IMR-90 (cell line): ENCODE measurements at regions not wholly inside any gene's neighbourhood (a gene's known extent, or its start where the extent isn't known, plus 50 kb on each side); places are given as distances from the start of the nearest gene placed in this dataset.

ENCODE experiments used
- ATAC-seq: fragments of 200-7000 bp; cut with Tn5 transposase; 2 replicates; pipeline ENCODE4 v1.9.1; 2020; ENCODE audit warnings: low read depth, mild to moderate bottlenecking, moderate library complexity
- BruUV-seq: library from RNA; stranded (reverse); fragments of 400-500 nt; replicated peaks from 2 replicates; lab custom pipeline; 2021; lab: Mats Ljungman, UMichigan
- CTCF ChIA-PET: fragments of 300-600 bp; formaldehyde crosslinking; extraction: SDS; loops from one replicate; lab custom pipeline; 2021; ENCODE audit warnings: antibody characterized with exemption; lab: Yijun Ruan, JAX
- POLR2A ChIA-PET: fragments of 300-600 bp; sonication (Branson Sonifier 250); formaldehyde crosslinking; loops from one replicate; lab custom pipeline; 2022; ENCODE audit warnings: antibody characterized with exemption; ENCODE audit not compliant: unreplicated experiment; lab: Charles Lee
- DNase-seq: peaks from one replicate; pipeline ENCODE4 v3.0.0; 2013
- H2AFZ ChIP-seq: replicated peaks from 2 replicates; pipeline ENCODE3; 2013; ENCODE audit warnings: low read length, mild to moderate bottlenecking; ENCODE audit not compliant: poor library complexity
- H2AK5ac ChIP-seq: 2 replicates; pipeline ENCODE4 v1.6.1; 2013; ENCODE audit warnings: low read depth, low read length, inconsistent platforms
- H2AK9ac ChIP-seq: replicated peaks from 2 replicates; pipeline ENCODE3; 2013; ENCODE audit warnings: mild to moderate bottlenecking, low read depth, low read length, moderate library complexity; ENCODE audit not compliant: poor library complexity
- H2BK120ac ChIP-seq: 2 replicates; pipeline ENCODE4 v1.6.1; 2013; ENCODE audit warnings: low read depth, low read length, inconsistent platforms
- H2BK15ac ChIP-seq: 3 replicates; pipeline ENCODE4 v1.6.1; 2013; ENCODE audit warnings: low read depth, low read length, inconsistent platforms
- H2BK20ac ChIP-seq: 2 replicates; pipeline ENCODE4 v1.6.1; 2013; ENCODE audit warnings: low read depth, mild to moderate bottlenecking, inconsistent platforms, low read length, moderate library complexity
- H2BK5ac ChIP-seq: 2 replicates; pipeline ENCODE4 v1.6.1; 2013; ENCODE audit warnings: mild to moderate bottlenecking, low read depth, low read length, inconsistent platforms; ENCODE audit not compliant: poor library complexity, severe bottlenecking
- H3K14ac ChIP-seq: replicated peaks from 2 replicates; pipeline ENCODE4 v1.6.1; 2013; ENCODE audit warnings: low read depth, low read length, inconsistent platforms
- H3K18ac ChIP-seq: 2 replicates; pipeline ENCODE4 v1.6.1; 2013; ENCODE audit warnings: low read depth, low read length, control low read depth
- H3K23ac ChIP-seq: 2 replicates; pipeline ENCODE4 v1.6.1; 2013; ENCODE audit warnings: low read depth, low read length, inconsistent platforms
- H3K27ac ChIP-seq: 2 replicates; pipeline ENCODE4 v1.5.1; 2013; ENCODE audit warnings: mild to moderate bottlenecking, control low read depth, low read length; ENCODE audit not compliant: insufficient read depth
- H3K27me3 ChIP-seq: 2 replicates; pipeline ENCODE4 v1.6.1; 2013; ENCODE audit warnings: low read length; ENCODE audit not compliant: control insufficient read depth, insufficient read depth
- H3K36me3 ChIP-seq: 2 replicates; pipeline ENCODE4 v1.6.1; 2013; ENCODE audit warnings: low read length, mixed read lengths; ENCODE audit not compliant: control insufficient read depth, insufficient read depth
- H3K4ac ChIP-seq: 2 replicates; pipeline ENCODE4 v1.6.1; 2013; ENCODE audit warnings: low read depth, low read length, inconsistent platforms
- H3K4me1 ChIP-seq: 2 replicates; pipeline ENCODE4 v1.6.1; 2013; ENCODE audit warnings: low read length, mixed read lengths; ENCODE audit not compliant: control insufficient read depth, insufficient read depth
- H3K4me2 ChIP-seq: 2 replicates; pipeline ENCODE4 v1.6.1; 2013; ENCODE audit warnings: low read depth, mild to moderate bottlenecking, control low read depth, low read length, moderate library complexity
- H3K4me3 ChIP-seq: 2 replicates; pipeline ENCODE4 v1.5.1; 2013; ENCODE audit warnings: low read depth, mild to moderate bottlenecking, control low read depth, low read length, moderate library complexity; ENCODE audit not compliant: insufficient read depth
- H3K56ac ChIP-seq: 2 replicates; pipeline ENCODE4 v1.6.1; 2013; ENCODE audit warnings: low read length, inconsistent platforms; ENCODE audit not compliant: insufficient read depth; ENCODE audit errors: extremely low read depth
- H3K79me1 ChIP-seq, 2 experiments: 2 replicates each; pipeline ENCODE4 v1.6.1; 2013; ENCODE audit warnings: low read length in 2 of 2, inconsistent platforms in 1 of 2, low read depth in 1 of 2
- H3K9ac ChIP-seq: 2 replicates; pipeline ENCODE4 v1.6.1; 2013; ENCODE audit warnings: low read depth, low read length, control low read depth
- H3K9me1 ChIP-seq: 2 replicates; pipeline ENCODE4 v1.6.1; 2013; ENCODE audit warnings: low read length, inconsistent platforms; ENCODE audit not compliant: insufficient read depth
- H3K9me3 ChIP-seq: 2 replicates; pipeline ENCODE4 v1.6.1; 2013; ENCODE audit warnings: low read length; ENCODE audit not compliant: control insufficient read depth, insufficient read depth
- H4K20me1 ChIP-seq: 2 replicates; pipeline ENCODE4 v1.6.1; 2013; ENCODE audit warnings: low read length, inconsistent platforms; ENCODE audit not compliant: insufficient read depth
- H4K5ac ChIP-seq: 2 replicates; pipeline ENCODE4 v1.6.1; 2013; ENCODE audit warnings: mild to moderate bottlenecking, low read depth, low read length, control low read depth
- H4K8ac ChIP-seq, 2 experiments: 2 replicates each; pipeline ENCODE4 v1.6.1; 2013; ENCODE audit warnings: low read depth in 2 of 2, low read length in 2 of 2, control low read depth in 1 of 2, inconsistent platforms in 1 of 2
- H4K91ac ChIP-seq: 2 replicates; pipeline ENCODE4 v1.6.1; 2013; ENCODE audit warnings: low read depth, low read length, inconsistent platforms; ENCODE audit not compliant: insufficient read depth
- CEBPB ChIP-seq: IDR thresholded peaks from 2 replicates; pipeline ENCODE4 v1.6.1; 2012; ENCODE audit warnings: low read depth, low read length, improper control_type of control experiment
- FOS ChIP-seq: fragments of 150-350 bp; IDR thresholded peaks from 2 replicates; pipeline ENCODE4 v1.6.1; 2016; ENCODE audit warnings: low read depth, low read length
- MAFK ChIP-seq: IDR thresholded peaks from 2 replicates; pipeline ENCODE4 v1.6.1; 2012; ENCODE audit warnings: low read depth, low read length, improper control_type of control experiment
- MAZ ChIP-seq: IDR thresholded peaks from 2 replicates; pipeline ENCODE4 v1.6.1; 2012; ENCODE audit warnings: low read depth, mild to moderate bottlenecking, low read length, improper control_type of control experiment, moderate library complexity, borderline replicate concordance
- NFE2L2 ChIP-seq: fragments of 150-350 bp; IDR thresholded peaks from 2 replicates; pipeline ENCODE4 v1.6.1; 2016; ENCODE audit warnings: low read depth, mild to moderate bottlenecking, low read length
- POLR2A ChIP-seq: IDR thresholded peaks from 2 replicates; pipeline ENCODE4 v1.6.1; 2012; ENCODE audit warnings: mild to moderate bottlenecking, low read depth, low read length
- RAD21 ChIP-seq: IDR thresholded peaks from 2 replicates; pipeline ENCODE4 v1.6.1; 2012; ENCODE audit warnings: low read length, improper control_type of control experiment
- SMC3 ChIP-seq: fragments of 150-350 bp; IDR thresholded peaks from 2 replicates; pipeline ENCODE4 v1.6.1; 2016; ENCODE audit warnings: low read depth, mild to moderate bottlenecking, antibody characterized with exemption, low read length, moderate library complexity
- dilution Hi-C: fragments of 300-500 bp; cut with HindIII; formaldehyde crosslinking; loops from one replicate; pipeline ENCODE4 v1.14.3; 2018; ENCODE audit warnings: low sequenced_read_pairs; ENCODE audit not compliant: unreplicated experiment
- in situ Hi-C: fragments of 300-500 bp; cut with MboI; formaldehyde crosslinking; loops from 3 replicates; pipeline ENCODE4 v1.14.3; 2019; ENCODE audit warnings: low sequenced_read_pairs, inconsistent platforms, mixed read lengths
- intact Hi-C: fragments of 100-400 bp; cut with micrococcal nuclease; formaldehyde crosslinking; loops from 2 replicates; pipeline ENCODE4 v1.10.0; 2022
- TF ChIP-seq, protein P1 (sequence below): fragments of 150-350 bp; IDR thresholded peaks from 2 replicates; pipeline ENCODE4 v1.6.1; 2016; ENCODE audit warnings: low read depth, mild to moderate bottlenecking, low read length, moderate library complexity, borderline replicate concordance
- TF ChIP-seq, protein P2 (sequence below): conservative IDR thresholded peaks from 2 replicates; pipeline ENCODE4 v1.5.1; 2012; ENCODE audit warnings: mild to moderate bottlenecking, low read depth, low read length, improper control_type of control experiment

DNA sequence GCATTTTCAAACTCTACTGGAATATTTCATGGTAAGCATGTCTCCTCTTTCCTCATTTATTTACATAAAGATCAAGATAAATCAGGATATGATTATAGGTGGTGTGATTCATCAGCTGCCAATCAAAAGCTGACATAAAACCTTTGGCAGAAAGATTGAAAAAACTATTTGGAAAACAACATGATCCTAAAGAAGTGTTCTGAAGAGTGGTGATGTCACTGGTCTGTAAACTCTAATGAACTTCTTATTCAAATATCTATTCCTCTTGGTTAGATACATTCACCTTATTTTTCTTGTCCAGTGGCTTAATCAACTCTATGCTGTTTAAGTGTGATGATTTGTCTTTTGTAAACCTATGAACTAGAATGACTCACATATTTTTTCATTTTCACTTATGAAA, 535.5 kb upstream of the CITED2 start:
- CTCF ChIA-PET, result interaction anchor here (0.7 to 0.9 kb wide), 2 partner anchors 14 to 28 kb away, joined by 3 to 7 read pairs; no protein-coding TSS in a partner anchor
- no peaks in the 10 kb centered on the region for H3K27me3 ChIP-seq
- in situ Hi-C loops, result no loop called here

More for the DNA sequence above, 535.5 kb upstream of the CITED2 start:
- H3K9ac ChIP-seq, result no peak overlapping the region
- intact Hi-C loops (no loop called here), dilution Hi-C loops (no loop called here)
- ATAC-seq (no peak), DNase-seq (no peak)
- H4K5ac ChIP-seq, result no peak overlapping the region
- no peak overlapping the region for H2AK5ac ChIP-seq
- TF ChIP-seq CEBPB, result no peak
- TF ChIP-seq MAZ, result no peak
- TF ChIP-seq NFE2L2, result no peak
- no peak for TF ChIP-seq SMC3
- TF ChIP-seq, protein P1, sequence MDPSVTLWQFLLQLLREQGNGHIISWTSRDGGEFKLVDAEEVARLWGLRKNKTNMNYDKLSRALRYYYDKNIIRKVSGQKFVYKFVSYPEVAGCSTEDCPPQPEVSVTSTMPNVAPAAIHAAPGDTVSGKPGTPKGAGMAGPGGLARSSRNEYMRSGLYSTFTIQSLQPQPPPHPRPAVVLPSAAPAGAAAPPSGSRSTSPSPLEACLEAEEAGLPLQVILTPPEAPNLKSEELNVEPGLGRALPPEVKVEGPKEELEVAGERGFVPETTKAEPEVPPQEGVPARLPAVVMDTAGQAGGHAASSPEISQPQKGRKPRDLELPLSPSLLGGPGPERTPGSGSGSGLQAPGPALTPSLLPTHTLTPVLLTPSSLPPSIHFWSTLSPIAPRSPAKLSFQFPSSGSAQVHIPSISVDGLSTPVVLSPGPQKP, result no peak
- TF ChIP-seq, protein P2, sequence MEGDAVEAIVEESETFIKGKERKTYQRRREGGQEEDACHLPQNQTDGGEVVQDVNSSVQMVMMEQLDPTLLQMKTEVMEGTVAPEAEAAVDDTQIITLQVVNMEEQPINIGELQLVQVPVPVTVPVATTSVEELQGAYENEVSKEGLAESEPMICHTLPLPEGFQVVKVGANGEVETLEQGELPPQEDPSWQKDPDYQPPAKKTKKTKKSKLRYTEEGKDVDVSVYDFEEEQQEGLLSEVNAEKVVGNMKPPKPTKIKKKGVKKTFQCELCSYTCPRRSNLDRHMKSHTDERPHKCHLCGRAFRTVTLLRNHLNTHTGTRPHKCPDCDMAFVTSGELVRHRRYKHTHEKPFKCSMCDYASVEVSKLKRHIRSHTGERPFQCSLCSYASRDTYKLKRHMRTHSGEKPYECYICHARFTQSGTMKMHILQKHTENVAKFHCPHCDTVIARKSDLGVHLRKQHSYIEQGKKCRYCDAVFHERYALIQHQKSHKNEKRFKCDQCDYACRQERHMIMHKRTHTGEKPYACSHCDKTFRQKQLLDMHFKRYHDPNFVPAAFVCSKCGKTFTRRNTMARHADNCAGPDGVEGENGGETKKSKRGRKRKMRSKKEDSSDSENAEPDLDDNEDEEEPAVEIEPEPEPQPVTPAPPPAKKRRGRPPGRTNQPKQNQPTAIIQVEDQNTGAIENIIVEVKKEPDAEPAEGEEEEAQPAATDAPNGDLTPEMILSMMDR, result no peak
- TF ChIP-seq POLR2A, result no peak
- no peak for TF ChIP-seq MAFK
- TF ChIP-seq RAD21, result no peak
- no peak for TF ChIP-seq FOS
- no peak overlapping the region for H4K91ac ChIP-seq
- no peak overlapping the region for H3K56ac ChIP-seq
- H3K9me3 ChIP-seq, result no peaks in the 10 kb centered on the region
- no TSS peak for BruUV-seq
- H2BK20ac ChIP-seq, result no peak overlapping the region
- POLR2A ChIA-PET, result no interaction called here
- no peaks in the 10 kb centered on the region for H3K79me1 ChIP-seq
- H3K4ac ChIP-seq, result no peak overlapping the region
- H2AK9ac ChIP-seq, result no peak overlapping the region
- H2AFZ ChIP-seq, result no peak overlapping the region
- no peaks in the 10 kb centered on the region for H4K20me1 ChIP-seq
- H3K36me3 ChIP-seq, result no peaks in the 10 kb centered on the region
- no peak overlapping the region for H3K18ac ChIP-seq
- H2BK5ac ChIP-seq, result no peak overlapping the region
- H3K27ac ChIP-seq, result no peak overlapping the region
- no peak overlapping the region for H2BK15ac ChIP-seq
- no peak overlapping the region for H3K4me3 ChIP-seq
- H2BK120ac ChIP-seq, result no peak overlapping the region
- no peaks in the 10 kb centered on the region for H3K9me1 ChIP-seq
- H3K14ac ChIP-seq, result no peak overlapping the region
- no peak overlapping the region for H4K8ac ChIP-seq
- H3K4me2 ChIP-seq, result no peak overlapping the region
- no peaks in the 10 kb centered on the region for H3K4me1 ChIP-seq
- no peak overlapping the region for H3K23ac ChIP-seq
